ENCODE measurements at regions not wholly inside any gene's neighbourhood (a gene's known extent, or its start where the extent isn't known, plus 50 kb on each side); places are given as distances from the start of the nearest gene placed in this dataset.

DNA sequence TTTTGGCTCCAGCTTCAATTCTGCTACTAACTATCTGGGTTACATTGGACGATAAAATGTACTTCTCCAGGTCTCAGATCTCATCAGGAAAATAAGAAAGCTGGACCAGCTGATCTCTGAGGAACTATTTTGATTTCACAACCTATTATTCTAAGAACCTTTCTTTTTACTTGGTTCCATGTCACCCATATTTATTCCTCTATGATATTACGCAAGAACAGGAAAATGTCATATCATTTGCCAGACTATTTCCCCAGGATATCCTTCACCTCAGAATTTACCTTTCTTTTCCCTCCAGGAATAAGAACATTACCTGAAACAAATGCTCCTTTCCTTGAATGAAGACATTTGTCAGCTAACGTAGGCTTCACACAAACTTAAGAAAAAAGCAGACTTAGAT is 387.5 kb upstream of the RAG2 start:
- Histone ChIP-seq H3K4me3 (no peak overlapping the region), H3K36me3 (no peaks in the 10 kb centered on the region), H3K9me3 (peaks cover 2% of the 10 kb centered on the region; the same call in 1 of the 2 replicates), H3K27me3 (no peaks in the 10 kb centered on the region)
- DNase-seq: no peak

DNA sequence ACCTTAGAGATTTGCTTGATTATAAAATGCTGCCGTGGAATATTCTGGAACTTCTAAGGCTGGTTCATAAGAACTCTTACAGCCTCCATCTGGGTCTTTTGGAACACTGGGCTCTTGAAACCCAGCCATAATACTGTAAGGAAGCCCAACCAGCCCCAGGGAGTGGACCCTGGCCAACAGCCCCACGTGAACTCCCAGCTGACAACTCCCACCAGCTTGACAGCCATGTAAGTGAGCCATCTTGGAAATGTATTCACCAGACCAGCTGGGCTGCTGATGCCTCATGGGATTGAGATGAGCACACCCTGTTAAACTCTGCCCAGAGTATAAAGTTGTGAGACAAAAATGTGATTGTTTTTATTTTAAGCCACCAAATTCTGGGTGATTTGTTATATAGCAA is 378.7 kb upstream of the RAG2 start:
- no peak overlapping the region for H3K4me3 ChIP-seq
- H3K27me3 ChIP-seq: no peaks in the 10 kb centered on the region
- no peak for DNase-seq

DNA sequence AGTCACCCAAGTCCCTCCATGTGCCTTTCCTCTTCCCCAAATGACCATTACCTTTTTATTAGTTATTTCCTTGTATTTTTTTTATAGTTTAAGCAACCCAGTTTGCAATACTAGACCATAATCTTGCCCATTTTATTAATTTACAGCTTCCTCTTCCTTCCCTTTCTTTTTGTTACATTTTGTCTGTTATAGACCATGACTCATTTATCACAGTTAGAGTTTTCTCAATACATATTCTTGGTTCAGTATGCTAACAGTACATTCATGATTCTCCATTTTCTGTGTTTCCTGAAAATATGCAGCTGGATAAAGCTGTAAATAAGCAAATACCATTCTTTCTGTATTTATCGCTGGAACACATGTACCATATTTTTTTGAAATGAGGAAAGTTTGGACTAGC is 376.7 kb upstream of the RAG2 start:
- no peaks in the 10 kb centered on the region for H3K36me3 ChIP-seq
- H3K9me3 ChIP-seq: no peaks in the 10 kb centered on the region; the same call in 1 of the 2 replicates
- H3K4me3 ChIP-seq: no peak overlapping the region
- no peak for DNase-seq
- H3K27me3 ChIP-seq: no peaks in the 10 kb centered on the region

More for the DNA sequence above, 378.7 kb upstream of the RAG2 start:
- Histone ChIP-seq H3K36me3 (no peaks in the 10 kb centered on the region), H3K9me3 (no peaks in the 10 kb centered on the region; the same call in 1 of the 2 replicates)

DNA sequence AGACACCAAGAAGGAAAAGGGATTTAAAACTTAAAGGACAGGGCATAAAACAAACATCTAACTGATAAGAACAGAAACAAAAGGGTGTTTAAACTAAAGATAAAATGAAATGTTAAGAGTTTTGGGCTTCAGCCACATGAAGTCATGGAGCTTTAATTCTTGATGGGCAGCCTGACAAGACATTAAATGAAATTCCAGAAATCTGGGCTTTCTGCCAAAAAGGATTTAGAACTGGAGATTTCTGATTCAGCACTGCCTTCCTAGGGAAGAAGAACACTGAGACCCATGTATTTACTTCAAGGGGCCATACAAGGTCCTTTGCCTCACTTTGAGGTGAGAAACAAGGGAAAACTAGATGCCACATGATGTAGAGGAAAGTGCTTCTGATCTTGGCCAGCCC is 355.9 kb upstream of the RAG2 start:
- Histone ChIP-seq H3K4me3 (no peak overlapping the region), H3K27me3 (no peaks in the 10 kb centered on the region), H3K9me3 (no peaks in the 10 kb centered on the region; the same call in 1 of the 2 replicates), H3K36me3 (no peaks in the 10 kb centered on the region)
- no peak for DNase-seq

DNA sequence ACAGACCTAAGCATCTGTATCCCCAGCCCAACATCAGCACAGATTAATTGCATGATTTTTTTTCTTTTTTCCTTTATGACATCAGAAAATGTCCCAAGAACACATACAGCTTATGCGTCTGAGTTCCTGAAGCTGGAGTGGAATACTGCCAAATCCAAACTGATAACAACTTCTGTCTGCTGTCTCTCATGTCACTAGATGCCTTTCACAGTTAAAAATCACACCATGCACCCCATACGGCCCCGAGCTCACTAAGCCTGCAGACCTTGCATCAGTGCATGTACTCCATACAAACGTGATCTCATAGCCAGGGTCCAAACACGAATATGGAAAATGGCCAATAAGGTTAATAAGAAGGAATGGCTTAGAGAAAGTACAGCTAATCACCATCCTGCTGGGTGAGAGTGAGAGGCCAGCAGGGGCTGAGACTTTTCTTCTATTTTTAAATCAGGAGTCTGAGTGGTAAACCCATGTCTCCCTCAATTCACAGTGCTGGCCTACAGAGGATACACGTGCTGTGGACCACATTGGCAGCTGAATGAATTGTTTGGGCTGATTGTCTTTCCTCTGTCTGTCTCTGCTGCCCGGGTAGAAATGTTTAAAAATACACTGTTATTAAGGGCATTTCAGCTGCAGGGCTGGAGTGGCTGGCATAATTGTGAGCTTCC is 350.6 kb upstream of the RAG2 start:
- H3K36me3 ChIP-seq: no peaks in the 10 kb centered on the region
- H3K9me3 ChIP-seq: no peaks in the 10 kb centered on the region; the same call in 1 of the 2 replicates
- H3K4me3 ChIP-seq: no peak overlapping the region
- DNase-seq: no peak
- H3K27me3 ChIP-seq: no peaks in the 10 kb centered on the region

DNA sequence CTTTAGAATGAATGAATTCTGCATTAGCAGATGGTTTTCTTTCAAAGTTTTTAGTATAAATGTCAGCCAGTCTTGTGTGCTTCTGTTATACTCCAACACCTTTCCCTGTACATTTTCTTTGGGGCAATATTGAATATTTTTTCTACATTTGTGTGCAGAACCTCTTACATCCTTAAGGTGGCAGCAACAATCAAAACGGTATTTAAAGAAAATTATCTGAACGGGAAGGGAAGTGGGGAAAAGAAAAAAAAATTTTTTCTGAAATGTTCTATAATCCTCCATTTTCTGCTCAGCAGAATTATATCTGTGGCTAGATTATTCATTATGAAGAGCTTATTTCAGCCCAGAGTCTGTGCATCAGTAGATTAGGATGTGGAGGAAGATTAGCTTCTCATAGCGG is 347.3 kb upstream of the RAG2 start:
- DNase-seq: no peak
- Histone ChIP-seq H3K4me3 (no peak overlapping the region), H3K27me3 (no peaks in the 10 kb centered on the region), H3K36me3 (no peaks in the 10 kb centered on the region), H3K9me3 (no peaks in the 10 kb centered on the region)

DNA sequence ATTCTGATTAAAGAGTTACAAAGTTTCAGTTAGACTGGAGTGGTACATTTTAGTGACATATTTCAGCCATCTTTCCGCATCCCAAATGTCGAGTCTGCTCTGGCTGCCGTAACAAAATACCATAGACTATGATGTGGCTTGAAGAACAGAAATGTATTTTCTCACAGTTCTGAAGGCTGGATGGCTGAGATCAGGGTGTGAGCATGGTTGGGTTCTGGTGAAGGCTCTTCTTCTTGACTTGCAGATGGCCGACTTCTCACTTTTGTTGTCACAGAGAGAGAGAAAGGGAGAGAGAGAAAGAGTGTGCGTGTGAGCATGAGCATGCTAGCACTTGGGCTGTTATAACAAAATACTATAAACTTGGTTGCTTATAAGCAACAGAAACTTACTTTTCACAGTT is 335.4 kb upstream of the RAG2 start:
- Histone ChIP-seq H3K9me3 (no peaks in the 10 kb centered on the region), H3K36me3 (no peaks in the 10 kb centered on the region), H3K27me3 (no peaks in the 10 kb centered on the region), H3K4me3 (no peak overlapping the region)
- DNase-seq: no peak

DNA sequence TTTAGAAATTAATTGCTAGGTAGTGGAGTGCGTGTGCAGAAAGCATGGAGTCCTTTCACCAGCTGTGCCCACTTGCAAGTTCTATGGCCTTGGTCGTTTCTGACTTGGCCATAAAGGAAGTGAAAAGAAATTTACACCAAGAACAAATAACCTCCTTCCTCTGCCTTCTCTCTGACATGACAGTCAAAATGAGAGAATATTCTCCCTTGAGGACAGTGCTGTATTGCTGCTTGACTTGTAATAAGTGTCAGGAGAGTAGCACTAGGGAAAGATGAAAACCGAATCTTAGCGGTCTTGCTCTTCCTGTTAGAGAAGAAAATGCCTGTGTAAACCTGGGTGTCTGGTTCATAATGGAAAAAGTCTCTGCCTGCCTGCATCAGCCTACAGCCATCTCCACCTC is 333.1 kb upstream of the RAG2 start:
- no peak for DNase-seq
- H3K36me3 ChIP-seq: no peaks in the 10 kb centered on the region
- H3K27me3 ChIP-seq: no peaks in the 10 kb centered on the region
- H3K4me3 ChIP-seq: no peak overlapping the region
- no peaks in the 10 kb centered on the region for H3K9me3 ChIP-seq

DNA sequence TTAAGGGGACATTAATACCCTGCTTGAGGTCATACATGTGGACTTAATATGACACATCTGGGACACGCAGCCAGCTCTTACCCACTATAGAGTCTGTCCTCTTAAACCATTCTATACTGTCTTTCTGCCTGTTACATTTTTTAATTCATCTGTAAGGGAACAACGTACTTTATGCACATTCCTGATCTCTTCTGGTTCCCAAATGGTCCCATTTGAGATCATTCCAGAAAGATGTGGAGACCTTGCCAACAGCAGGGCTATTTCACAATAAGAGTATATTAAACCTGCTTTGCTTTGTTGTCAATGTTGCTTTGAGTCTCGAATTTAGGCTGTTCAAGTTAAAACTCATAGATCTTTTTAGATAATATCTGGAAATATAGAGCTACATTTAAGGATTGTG is 332.2 kb upstream of the RAG2 start:
- H3K36me3 ChIP-seq: no peaks in the 10 kb centered on the region
- no peaks in the 10 kb centered on the region for H3K9me3 ChIP-seq
- no peaks in the 10 kb centered on the region for H3K27me3 ChIP-seq
- no peak overlapping the region for H3K4me3 ChIP-seq
- no peak for DNase-seq

DNA sequence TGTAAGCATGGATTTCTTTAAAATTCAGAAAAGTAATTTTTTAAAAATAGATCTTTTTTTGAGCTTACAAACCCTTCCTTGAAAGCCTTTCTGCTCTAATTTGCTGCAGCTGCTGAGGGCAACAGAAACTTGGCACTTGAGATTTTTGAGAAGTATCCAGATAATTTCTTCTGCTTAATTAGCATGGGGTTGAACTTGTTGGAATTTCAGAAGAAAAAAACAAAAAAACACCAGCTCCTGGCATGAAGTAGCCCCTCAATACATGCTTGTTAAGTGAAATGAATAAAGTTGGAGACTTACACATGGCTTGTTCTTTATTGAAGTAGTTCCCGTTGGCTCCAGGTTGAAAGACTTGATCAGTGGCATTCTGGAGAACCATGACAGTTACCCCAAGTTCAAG is 331.4 kb upstream of the RAG2 start:
- DNase-seq: no peak
- H3K4me3 ChIP-seq: no peak overlapping the region
- H3K36me3 ChIP-seq: no peaks in the 10 kb centered on the region
- no peaks in the 10 kb centered on the region for H3K27me3 ChIP-seq
- no peaks in the 10 kb centered on the region for H3K9me3 ChIP-seq

DNA sequence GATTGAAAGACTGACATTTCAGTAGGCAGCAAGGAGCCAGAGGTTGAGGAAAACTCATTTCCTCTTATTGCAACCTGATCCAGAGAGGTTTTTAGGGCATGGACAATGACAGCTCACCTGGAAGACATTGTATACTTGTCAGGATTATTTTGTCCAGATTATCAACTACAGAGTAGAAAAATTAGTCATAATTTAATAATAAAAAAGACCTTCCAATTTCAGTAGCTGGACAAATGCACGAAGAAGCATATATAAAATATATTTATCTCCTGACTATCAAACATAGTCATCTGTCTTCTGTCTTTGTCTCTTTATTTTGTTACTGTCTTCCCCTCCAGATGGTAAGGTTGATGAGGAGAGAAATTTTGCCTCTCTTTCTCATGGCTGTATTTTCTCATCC is 330.6 kb upstream of the RAG2 start:
- H3K27me3 ChIP-seq: no peaks in the 10 kb centered on the region
- no peak overlapping the region for H3K4me3 ChIP-seq
- H3K9me3 ChIP-seq: no peaks in the 10 kb centered on the region
- DNase-seq: no peak
- H3K36me3 ChIP-seq: no peaks in the 10 kb centered on the region

DNA sequence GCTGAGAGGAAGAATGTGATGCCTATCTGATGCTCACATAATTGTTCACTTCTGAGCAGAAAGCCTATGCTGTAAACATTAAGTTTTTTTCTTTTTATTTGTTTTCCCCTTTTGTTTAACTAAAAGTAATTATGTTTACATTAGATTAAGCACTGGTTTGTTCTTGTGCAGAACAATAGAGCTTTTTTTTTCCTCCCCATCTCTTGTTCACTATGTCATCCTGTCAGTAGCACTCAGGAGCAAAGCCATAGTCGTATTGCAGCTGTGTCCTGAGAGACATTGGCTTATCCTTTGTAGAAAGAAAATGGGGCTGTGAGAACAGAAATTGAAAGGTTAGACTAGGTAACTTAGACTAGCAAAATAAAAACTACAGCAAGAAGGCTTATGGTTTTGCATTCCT is 301.8 kb upstream of the RAG2 start:
- no peak for DNase-seq
- no peak overlapping the region for H3K4me3 ChIP-seq
- H3K36me3 ChIP-seq: no peaks in the 10 kb centered on the region
- H3K27me3 ChIP-seq: no peaks in the 10 kb centered on the region
- no peaks in the 10 kb centered on the region for H3K9me3 ChIP-seq

DNA sequence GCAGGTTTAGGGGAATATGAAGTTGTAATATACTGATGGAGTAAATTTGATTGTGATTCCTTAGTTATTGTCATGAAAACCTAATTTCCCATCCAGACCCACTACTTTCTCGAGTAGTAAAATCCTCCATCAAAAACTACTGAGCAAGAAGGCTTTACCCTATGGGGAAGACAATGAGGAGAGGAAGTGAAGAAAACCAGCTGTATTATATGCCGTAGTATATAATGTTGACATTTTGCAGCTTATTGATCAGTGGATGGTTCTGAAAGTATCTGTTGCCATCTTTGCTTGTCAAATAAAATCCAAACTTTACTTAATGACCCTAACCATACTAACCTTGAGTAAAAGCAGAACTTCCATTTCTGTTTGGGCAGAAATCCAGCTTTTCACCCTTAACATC is 292.8 kb upstream of the RAG2 start:
- H3K27me3 ChIP-seq: peaks cover 2% of the 10 kb centered on the region; the same call in 1 of the 2 replicates
- H3K4me3 ChIP-seq: no peak overlapping the region
- no peak for DNase-seq
- no peaks in the 10 kb centered on the region for H3K9me3 ChIP-seq
- H3K36me3 ChIP-seq: no peaks in the 10 kb centered on the region

DNA sequence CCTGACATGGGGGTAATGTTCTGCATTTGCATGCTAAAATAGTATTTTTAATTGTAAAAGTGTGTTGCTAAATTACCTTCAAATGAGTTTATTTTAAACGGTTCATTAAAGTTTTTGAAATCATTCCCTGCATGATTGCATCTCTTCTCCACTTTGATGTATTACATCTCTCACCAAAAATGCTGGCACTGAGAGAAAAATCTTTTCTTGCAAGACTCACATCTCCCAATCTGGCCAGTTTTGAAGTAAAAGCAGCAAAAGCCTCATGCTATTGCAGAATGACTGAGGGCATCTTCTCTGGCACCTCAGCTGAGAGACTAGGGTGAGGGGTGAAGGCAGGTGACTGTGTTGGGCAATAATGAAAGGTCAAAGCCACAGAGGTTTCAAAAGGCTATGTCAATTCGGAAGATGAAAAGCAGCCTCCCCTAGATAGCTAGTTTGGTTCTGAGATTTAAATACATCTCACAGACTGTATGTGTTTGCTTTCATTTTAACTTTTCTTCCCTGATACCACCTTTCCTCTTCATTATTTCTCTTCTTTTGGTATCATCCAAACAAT is 292.2 kb upstream of the RAG2 start:
- H3K4me3 ChIP-seq: no peak overlapping the region
- H3K9me3 ChIP-seq: no peaks in the 10 kb centered on the region
- H3K27me3 ChIP-seq: peaks cover 2% of the 10 kb centered on the region; the same call in 1 of the 2 replicates
- H3K36me3 ChIP-seq: no peaks in the 10 kb centered on the region
- no peak for DNase-seq

DNA sequence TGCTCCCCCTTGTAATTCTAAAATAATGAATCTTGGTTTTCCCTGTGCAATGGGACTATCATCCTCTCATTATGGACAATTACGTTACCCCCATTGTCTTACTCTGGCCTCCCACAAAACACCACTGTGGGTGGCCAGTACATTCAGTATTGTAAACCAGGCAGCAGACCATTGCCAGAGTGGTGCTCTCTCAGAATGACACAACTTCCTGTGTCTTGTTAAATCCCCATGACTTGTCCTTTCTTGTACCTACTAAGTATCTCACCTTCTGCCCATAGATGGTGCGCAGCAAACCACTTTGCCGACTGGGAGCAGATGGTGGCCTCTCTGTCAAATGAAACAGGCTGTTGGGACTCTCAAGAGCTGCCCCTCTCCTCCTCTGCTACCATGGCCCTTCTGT is 287.1 kb upstream of the RAG2 start:
- Histone ChIP-seq H3K27me3 (peaks cover 2% of the 10 kb centered on the region; the same call in 1 of the 2 replicates), H3K9me3 (no peaks in the 10 kb centered on the region), H3K36me3 (no peaks in the 10 kb centered on the region), H3K4me3 (no peak overlapping the region)
- no peak for DNase-seq

DNA sequence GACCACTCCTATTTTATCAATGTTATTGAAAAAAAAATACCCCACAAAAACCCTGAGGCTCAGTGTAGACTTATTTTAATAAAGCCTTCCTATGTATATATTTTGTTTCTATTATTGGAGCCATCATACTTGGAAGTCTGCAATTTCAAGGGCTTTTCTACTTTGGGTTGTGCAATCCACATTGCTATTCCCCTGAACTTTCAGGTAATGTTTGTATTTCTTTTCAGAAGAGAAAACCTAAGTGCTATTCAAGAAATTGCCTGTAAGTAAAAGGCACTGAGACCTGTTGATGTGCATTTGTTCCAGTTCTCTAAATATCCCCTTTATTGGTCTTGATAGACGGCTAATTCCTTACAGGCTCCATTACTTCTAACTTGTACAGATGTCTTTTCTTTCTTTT is 280.7 kb upstream of the RAG2 start:
- no peak overlapping the region for H3K4me3 ChIP-seq
- H3K36me3 ChIP-seq: no peaks in the 10 kb centered on the region
- H3K27me3 ChIP-seq: no peaks in the 10 kb centered on the region; the same call in 1 of the 2 replicates
- DNase-seq: no peak
- H3K9me3 ChIP-seq: no peaks in the 10 kb centered on the region

DNA sequence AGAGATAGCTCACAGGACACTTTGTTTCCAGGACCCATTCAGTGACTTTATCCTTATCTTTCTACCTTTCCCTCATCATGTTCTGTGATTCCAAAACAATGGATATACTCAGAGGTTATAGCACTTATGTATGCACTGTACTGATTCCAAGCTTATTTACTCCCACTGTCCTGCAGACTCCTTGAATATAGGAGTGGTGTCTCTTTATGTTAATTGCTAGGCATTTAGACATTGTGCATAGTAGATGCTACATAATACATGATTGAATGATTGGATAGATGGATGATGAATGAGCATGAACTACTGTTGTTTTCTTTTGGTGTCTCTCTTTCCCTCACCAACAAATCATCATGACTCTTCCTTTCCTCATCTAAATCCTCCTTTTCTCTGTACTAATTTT is 279.1 kb upstream of the RAG2 start:
- Histone ChIP-seq H3K9me3 (no peaks in the 10 kb centered on the region), H3K27me3 (no peaks in the 10 kb centered on the region; the same call in 1 of the 2 replicates), H3K36me3 (no peaks in the 10 kb centered on the region), H3K4me3 (no peak overlapping the region)
- no peak for DNase-seq

DNA sequence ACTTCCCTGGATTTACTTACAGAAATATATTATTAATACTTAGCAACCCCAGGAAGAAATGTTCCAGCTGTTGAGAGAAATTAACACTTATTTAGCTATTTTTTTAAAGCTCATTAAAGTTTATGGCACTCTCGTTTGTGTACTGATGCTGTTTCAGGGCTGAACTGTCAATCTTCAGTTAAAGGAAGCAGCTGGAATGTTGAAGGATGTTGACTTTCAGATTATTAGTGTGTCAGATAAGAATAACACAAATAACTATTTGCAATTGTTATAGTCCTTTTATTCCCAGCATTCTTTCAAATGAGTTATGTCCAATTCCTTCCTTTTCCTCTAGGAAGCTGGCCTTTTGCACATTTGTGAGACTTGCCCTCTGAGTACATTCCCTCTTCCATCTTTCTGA is 278.2 kb upstream of the RAG2 start:
- DNase-seq: no peak
- Histone ChIP-seq H3K4me3 (no peak overlapping the region), H3K36me3 (no peaks in the 10 kb centered on the region), H3K9me3 (no peaks in the 10 kb centered on the region), H3K27me3 (no peaks in the 10 kb centered on the region; the same call in 1 of the 2 replicates)
